ENCODE measurements at regions not wholly inside any gene's neighbourhood (a gene's known extent, or its start where the extent isn't known, plus 50 kb on each side); places are given as distances from the start of the nearest gene placed in this dataset.
"Not testable (repeated sequence)": the region's sequence is repeated elsewhere in the genome, so short reads cannot be mapped to it uniquely, and the experiment has no call there.

- DNase-seq: no peak
Observed at GRCh38 chr1:87976316-87976715, 647.6 kb downstream of the LMO4 start.

- DNase-seq: no peak
Observed at GRCh38 chr1:87977145-87977544, 648.5 kb downstream of the LMO4 start.

- no peak for DNase-seq
Observed at GRCh38 chr1:87979079-87979478, 650.4 kb downstream of the LMO4 start.

- no peak for DNase-seq
Observed at GRCh38 chr1:87980494-87980893, 651.8 kb downstream of the LMO4 start.

- no peak for DNase-seq
Observed at GRCh38 chr1:87981386-87981785, 652.7 kb downstream of the LMO4 start.

- DNase-seq: no peak
Observed at GRCh38 chr1:87981810-87982209, 653.1 kb downstream of the LMO4 start.

- DNase-seq: no peak
Observed at GRCh38 chr1:87983841-87984240, 655.2 kb downstream of the LMO4 start.

- no peak for DNase-seq
Observed at GRCh38 chr1:87985071-87985470, 656.4 kb downstream of the LMO4 start.

- no peak for DNase-seq
Observed at GRCh38 chr1:87986130-87986866, 657.6 kb downstream of the LMO4 start.

- DNase-seq: no peak
Observed at GRCh38 chr1:87989346-87989745, 660.7 kb downstream of the LMO4 start.

- DNase-seq: not testable (repeated sequence)
Observed at GRCh38 chr1:87992536-87992935, 663.9 kb downstream of the LMO4 start.

GRCh38 chr1:87993051-87993450, 664.4 kb downstream of the LMO4 start:
- no peak for DNase-seq

GRCh38 chr1:87999852-88000251, 671.2 kb downstream of the LMO4 start:
- no peak for DNase-seq

GRCh38 chr1:88001460-88001859, 672.8 kb downstream of the LMO4 start:
- no peak for DNase-seq

GRCh38 chr1:88003255-88003654, 674.6 kb downstream of the LMO4 start:
- no peak for DNase-seq

GRCh38 chr1:88009916-88010315, 674.2 kb upstream of the PKN2 start:
- DNase-seq: no peak

GRCh38 chr1:88013485-88013884, 670.6 kb upstream of the PKN2 start:
- no peak for DNase-seq

GRCh38 chr1:88014131-88014530, 669.9 kb upstream of the PKN2 start:
- DNase-seq: no peak

- no peak for DNase-seq
Observed at GRCh38 chr1:88016947-88017346, 667.1 kb upstream of the PKN2 start.

GRCh38 chr1:88021529-88021928, 662.5 kb upstream of the PKN2 start:
- no peak for DNase-seq

GRCh38 chr1:88022516-88022915, 661.6 kb upstream of the PKN2 start:
- DNase-seq: no peak

GRCh38 chr1:88029142-88029541, 654.9 kb upstream of the PKN2 start:
- no peak for DNase-seq

- DNase-seq: no peak
Observed at GRCh38 chr1:88029899-88030298, 654.2 kb upstream of the PKN2 start.

- no peak for DNase-seq
Observed at GRCh38 chr1:88035578-88035977, 648.5 kb upstream of the PKN2 start.

GRCh38 chr1:88036345-88037014, 647.6 kb upstream of the PKN2 start:
- no peak for DNase-seq
